HG02759 (cell line): ENCODE measurements at regions not wholly inside any gene's neighbourhood (a gene's known extent, or its start where the extent isn't known, plus 50 kb on each side); places are given as distances from the start of the nearest gene placed in this dataset.

Experiments used
- ATAC-seq: cut with Tn5 transposase; IDR thresholded peaks from one replicate; pipeline ENCODE4 v1.9.1; 2021; ENCODE audit warnings: mild to moderate bottlenecking, moderate library complexity; ENCODE audit not compliant: unreplicated experiment

DNA sequence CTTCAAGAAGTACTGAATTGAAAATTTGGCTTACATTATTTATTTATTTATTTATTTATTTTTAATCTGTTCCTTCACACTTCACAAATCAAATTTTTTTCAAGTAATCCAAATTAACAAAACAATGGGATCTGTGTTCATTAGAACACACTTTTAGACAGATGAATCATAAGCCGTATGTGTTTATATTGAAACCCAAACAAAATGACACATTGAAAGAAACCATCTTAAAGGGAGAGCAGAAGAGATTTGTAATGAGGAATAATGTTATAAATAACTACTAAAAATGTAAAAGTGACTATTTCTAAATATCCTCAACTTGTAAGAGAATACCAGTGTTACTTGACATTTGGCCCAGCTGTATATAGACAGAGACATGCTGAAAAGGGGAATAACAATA is 991.0 kb upstream of the CHAC2 start:
- ATAC-seq = no peak

GRCh38 chr2:52775674-52776073 is 991.9 kb upstream of the CHAC2 start:
- ATAC-seq = no peak

DNA sequence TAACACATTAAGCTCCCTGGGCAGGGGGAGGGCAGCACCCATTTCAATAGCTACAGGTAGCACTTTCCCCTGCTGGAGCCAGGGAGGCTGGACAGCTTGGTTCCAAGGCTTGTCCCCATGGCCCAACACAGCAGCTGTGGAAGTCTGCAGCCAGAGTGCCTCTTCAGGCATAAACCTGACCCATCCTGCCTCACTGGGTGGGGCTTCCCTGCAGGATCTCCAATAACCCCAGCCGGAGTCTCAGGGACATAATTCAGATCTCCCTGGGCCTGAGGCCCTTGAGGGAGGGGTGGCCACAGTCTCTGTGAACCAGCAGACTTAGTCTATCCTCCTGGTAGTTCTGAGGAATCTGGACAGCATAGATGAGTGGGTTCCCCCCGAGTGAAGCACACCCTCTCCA is 1001.9 kb upstream of the CHAC2 start:
- ATAC-seq = no peak

- no peak for ATAC-seq
Observed at GRCh38 chr2:52749764-52750163, 1017.8 kb upstream of the CHAC2 start.

- ATAC-seq = no peak
Observed at GRCh38 chr2:52745144-52745543, 1022.5 kb upstream of the CHAC2 start.

DNA sequence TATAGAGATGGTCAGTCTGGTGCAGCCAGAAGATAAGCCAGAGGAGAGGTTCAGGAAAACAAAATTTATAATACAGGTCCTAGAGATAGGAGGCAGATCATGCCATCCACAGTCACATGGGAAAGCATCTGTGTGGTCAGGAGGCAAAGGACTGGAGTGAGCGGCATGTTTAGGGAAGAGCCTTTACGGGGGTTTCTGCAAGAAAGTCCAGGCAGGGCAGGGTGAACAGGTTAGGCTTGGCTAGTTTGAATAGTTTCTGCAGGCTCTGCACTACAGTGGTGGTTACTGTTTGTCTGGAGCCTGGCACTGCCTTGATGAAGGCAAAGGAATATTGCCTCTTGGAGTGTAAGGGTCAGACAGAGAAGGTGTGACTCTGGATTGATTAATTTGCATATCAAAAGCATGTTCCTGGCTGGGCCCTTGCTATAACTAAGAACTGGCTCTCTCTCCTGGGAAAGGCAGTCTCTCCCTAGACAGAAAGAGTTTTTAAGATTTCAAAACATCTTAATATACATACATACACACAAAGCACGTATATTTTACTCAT is 1034.7 kb upstream of the CHAC2 start:
- ATAC-seq = no peak

DNA sequence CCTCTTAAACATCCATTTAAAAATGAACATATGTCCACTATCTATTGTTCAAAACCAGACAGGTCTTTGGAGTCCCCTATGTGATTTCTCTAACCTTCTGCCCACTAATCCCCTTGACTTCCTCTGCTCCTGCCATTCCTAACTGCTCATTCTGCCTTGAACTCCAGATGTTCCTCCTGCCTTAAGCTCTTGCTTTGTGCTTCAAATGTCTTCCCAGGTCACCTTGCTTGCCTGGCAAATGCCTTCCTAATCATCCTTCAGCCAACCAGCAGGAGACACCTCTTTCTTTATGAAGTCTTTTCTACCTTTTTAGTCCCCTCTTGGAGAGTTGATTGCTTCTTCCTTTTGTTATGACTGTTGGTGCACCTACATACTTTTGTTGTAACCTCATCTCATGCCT is 1043.0 kb upstream of the CHAC2 start:
- ATAC-seq = no peak

DNA sequence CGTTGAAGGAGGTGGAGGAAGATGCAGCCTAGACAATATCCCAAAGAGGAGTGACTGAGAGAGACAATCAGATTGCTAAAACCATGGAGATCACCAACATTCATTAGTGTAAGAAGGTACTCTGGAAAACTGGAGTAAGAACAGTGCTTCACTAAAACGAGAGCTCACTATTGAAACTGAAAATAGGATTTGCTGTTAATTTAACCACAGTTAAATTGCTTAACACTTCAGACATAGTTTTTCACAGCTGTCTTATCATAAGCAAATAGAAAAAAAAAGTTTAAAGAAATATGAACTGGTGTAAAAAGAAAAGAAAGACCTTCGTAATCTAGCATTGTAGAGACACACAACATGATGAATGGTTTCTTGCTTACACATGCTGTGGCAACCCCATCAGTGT is 1049.8 kb upstream of the CHAC2 start:
- no peak for ATAC-seq

- ATAC-seq = no peak
Observed at GRCh38 chr2:52710810-52711618, 1056.6 kb upstream of the CHAC2 start.

GRCh38 chr2:52704251-52704650 is 1063.4 kb upstream of the CHAC2 start:
- no peak for ATAC-seq

- ATAC-seq = no peak
Observed at GRCh38 chr2:52703004-52703403, 1064.6 kb upstream of the CHAC2 start.

DNA sequence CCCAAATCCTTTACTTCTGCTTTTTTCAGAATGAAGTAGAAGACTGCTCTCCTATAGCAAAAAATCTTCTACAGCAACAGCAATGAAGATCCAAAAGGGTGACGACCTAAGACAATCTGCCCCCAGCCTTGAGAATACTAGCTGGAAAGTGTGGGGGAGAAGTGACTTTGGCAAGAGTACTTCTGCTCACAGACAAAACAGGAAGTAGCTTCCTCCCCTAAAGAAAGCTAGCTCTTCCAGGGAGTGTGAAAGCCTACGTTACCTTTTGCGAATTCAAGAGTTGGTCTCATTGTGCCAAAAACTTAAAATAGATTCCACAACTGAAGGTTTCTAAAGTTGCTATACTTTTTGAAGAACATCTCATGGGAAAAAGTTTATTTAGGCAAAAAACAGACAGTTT is 1069.2 kb upstream of the CHAC2 start:
- ATAC-seq = no peak

GRCh38 chr2:52697690-52698089 is 1069.9 kb upstream of the CHAC2 start:
- ATAC-seq = no peak

- ATAC-seq = no peak
Observed at GRCh38 chr2:52695731-52696130, 1071.9 kb upstream of the CHAC2 start.

GRCh38 chr2:52686935-52687334 is 1080.7 kb upstream of the CHAC2 start:
- no peak for ATAC-seq

GRCh38 chr2:52676056-52676455 is 1091.5 kb upstream of the CHAC2 start:
- ATAC-seq = no peak

DNA sequence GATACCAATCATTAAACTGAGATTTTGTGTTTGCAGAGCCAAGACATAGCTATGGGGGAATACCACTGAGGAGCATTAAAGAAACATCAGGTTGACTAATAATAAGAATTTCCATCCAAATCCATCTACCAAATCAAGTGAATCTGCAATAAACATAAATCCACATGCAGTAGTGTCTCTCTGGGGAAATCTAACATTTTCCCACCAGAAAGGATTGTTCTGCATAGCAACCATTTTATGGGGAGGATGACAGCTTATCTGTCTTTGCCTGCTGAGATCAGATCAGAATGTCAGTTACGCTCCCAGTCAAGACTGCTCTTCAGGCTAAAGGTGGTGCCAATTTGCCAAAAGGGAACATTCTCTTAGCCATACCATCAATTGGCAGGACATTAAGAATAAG is 1098.9 kb upstream of the CHAC2 start:
- no peak for ATAC-seq

DNA sequence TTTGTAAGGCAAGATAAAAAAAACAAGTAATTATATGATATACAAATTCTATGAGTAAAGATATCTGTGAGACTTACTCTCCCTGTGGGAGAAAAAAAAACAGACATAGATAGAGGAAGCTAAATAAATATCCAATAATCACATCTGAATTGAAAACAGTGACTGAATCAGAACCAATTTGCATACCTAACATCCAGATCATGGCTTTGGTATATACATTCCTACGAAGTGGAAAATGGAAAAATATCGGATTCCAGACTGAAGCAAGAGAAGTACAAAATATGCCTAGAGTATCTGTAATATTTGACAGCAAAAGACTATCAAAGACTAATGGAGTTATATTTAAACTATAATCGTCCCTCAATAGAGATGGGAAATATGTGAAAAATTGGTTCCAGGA is 1108.1 kb upstream of the CHAC2 start:
- ATAC-seq = no peak

GRCh38 chr2:52658598-52658997 is 1109.0 kb upstream of the CHAC2 start:
- ATAC-seq = no peak

DNA sequence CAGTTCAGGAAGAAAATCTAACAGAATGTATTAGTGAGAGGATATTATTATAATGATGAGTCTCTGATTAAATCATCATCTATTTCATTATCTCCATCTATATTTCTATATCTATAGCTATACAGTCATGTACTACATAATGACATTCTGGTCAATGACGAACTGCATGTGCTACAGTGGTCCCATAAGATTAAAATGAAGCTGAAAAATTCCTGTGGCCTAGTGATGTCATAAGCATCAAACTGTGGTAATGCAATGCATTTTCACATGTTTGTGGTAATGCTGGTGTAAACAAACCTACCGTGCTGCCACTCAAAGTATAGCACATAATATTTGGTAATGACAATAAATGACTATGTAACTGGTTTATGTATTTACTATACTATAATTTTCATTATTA is 1127.9 kb upstream of the CHAC2 start:
- no peak for ATAC-seq

- ATAC-seq = no peak
Observed at GRCh38 chr2:52632543-52632942, 1135.1 kb upstream of the CHAC2 start.

DNA sequence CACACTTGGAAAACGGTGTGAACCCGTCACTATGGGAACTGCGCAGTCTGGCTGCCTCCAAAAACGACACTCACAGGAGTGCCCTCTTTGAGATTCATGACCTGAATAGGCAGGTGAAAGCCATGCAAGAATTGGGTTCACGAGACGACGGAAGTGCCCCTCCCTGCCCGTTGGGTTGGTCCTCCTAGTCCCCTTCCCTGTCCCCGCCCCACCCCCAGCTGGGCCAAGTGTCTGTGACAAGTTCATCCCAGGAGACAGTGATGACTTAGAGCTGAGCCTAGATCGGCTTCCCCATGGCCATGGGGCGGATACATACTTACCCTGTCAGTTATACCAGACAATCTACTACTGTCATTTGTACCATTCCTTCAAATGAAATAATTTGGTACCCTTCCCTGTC is 1137.7 kb upstream of the CHAC2 start:
- no peak for ATAC-seq

DNA sequence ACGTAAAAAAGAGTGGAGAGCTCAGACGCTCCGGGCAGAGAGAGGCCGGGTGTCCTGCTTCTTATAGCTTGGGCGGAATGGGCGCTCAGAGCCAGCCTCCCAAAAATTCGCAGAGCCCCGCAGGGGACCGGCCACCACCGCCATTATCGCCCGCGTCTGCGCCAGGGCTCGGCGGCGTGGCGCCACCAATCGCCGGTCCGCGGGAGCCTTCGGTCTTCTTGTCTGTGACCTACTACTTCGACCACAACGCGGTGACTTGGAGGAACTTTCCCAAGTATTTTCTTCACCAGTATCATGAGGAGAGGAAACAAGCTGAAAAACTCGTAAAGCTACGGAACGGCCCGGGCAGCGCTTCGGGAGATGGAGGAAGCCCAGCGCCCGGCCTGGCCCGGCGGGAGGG is 1138.1 kb upstream of the CHAC2 start:
- ATAC-seq = no peak
